NCI-H2107 (cell line): ENCODE measurements at regions not wholly inside any gene's neighbourhood (a gene's known extent, or its start where the extent isn't known, plus 50 kb on each side); places are given as distances from the start of the nearest gene placed in this dataset.

Source experiments
- DNase-seq: peaks from one replicate; lab custom pipeline; 2025; lab: John Stamatoyannopoulos, UW

- DNase-seq: no peak
Observed at GRCh38 chr14:34348592-34348991, 113.4 kb downstream of the SPTSSA start.

- no peak for DNase-seq
Observed at GRCh38 chr14:34347683-34348082, 114.4 kb downstream of the SPTSSA start.

GRCh38 chr14:34345718-34346465 is 116.1 kb downstream of the SPTSSA start:
- DNase-seq: no peak

- no peak for DNase-seq
Observed at GRCh38 chr14:34344318-34344717, 117.7 kb downstream of the SPTSSA start.

GRCh38 chr14:34340025-34340625 is 121.9 kb downstream of the SPTSSA start:
- DNase-seq: no peak

- no peak for DNase-seq
Observed at GRCh38 chr14:34338056-34338455, 124.0 kb downstream of the SPTSSA start.

GRCh38 chr14:34336501-34336900 is 125.5 kb downstream of the SPTSSA start:
- no peak for DNase-seq

GRCh38 chr14:34335968-34336367 is 126.1 kb downstream of the SPTSSA start:
- DNase-seq: no peak

GRCh38 chr14:34334329-34334728 is 127.7 kb downstream of the SPTSSA start:
- DNase-seq: no peak

- peak; percentile 47 for DNase-seq
Observed at GRCh38 chr14:34331728-34332623, 130.1 kb downstream of the SPTSSA start.

- no peak for DNase-seq
Observed at GRCh38 chr14:34330846-34331245, 131.2 kb downstream of the SPTSSA start.

- DNase-seq: no peak
Observed at GRCh38 chr14:34329301-34329700, 132.7 kb downstream of the SPTSSA start.

- DNase-seq: no peak
Observed at GRCh38 chr14:34328178-34328577, 133.9 kb downstream of the SPTSSA start.

- no peak for DNase-seq
Observed at GRCh38 chr14:34325493-34325892, 136.5 kb downstream of the SPTSSA start.

- peak; percentile 60 for DNase-seq
Observed at GRCh38 chr14:34324363-34324795, 137.7 kb downstream of the SPTSSA start.

GRCh38 chr14:34322940-34323418 is 139.1 kb downstream of the SPTSSA start:
- peak; percentile 56 for DNase-seq

- DNase-seq: no peak
Observed at GRCh38 chr14:34319140-34319539, 142.9 kb downstream of the SPTSSA start.

GRCh38 chr14:34318014-34318413 is 144.0 kb downstream of the SPTSSA start:
- DNase-seq: no peak

GRCh38 chr14:34310724-34311123 is 151.3 kb downstream of the SPTSSA start:
- no peak for DNase-seq

- DNase-seq: no peak
Observed at GRCh38 chr14:34303811-34304210, 158.2 kb downstream of the SPTSSA start.

GRCh38 chr14:34302654-34303053 is 159.4 kb downstream of the SPTSSA start:
- peak; percentile 90 for DNase-seq
